SK-N-SH (cell line): ENCODE measurements at regions not wholly inside any gene's neighbourhood (a gene's known extent, or its start where the extent isn't known, plus 50 kb on each side); places are given as distances from the start of the nearest gene placed in this dataset.

Source experiments
- RFX5 ChIP-seq: IDR thresholded peaks from 2 replicates; pipeline ENCODE4 v1.6.1; 2012; ENCODE audit warnings: mild to moderate bottlenecking, improper control_type of control experiment, low read length
- ZBTB33 ChIP-seq: IDR thresholded peaks from 2 replicates; pipeline ENCODE4 v1.4.0; 2012; ENCODE audit warnings: low read depth, borderline replicate concordance
- TF ChIP-seq, protein P1 (sequence below): fragments of 200-600 bp; sonication (generic); IDR thresholded peaks from 2 replicates; pipeline ENCODE4 v1.6.1; 2017; ENCODE audit warnings: antibody characterized with exemption, mild to moderate bottlenecking, moderate library complexity

- TF ChIP-seq ZBTB33, result no peak
- TF ChIP-seq, protein P1, sequence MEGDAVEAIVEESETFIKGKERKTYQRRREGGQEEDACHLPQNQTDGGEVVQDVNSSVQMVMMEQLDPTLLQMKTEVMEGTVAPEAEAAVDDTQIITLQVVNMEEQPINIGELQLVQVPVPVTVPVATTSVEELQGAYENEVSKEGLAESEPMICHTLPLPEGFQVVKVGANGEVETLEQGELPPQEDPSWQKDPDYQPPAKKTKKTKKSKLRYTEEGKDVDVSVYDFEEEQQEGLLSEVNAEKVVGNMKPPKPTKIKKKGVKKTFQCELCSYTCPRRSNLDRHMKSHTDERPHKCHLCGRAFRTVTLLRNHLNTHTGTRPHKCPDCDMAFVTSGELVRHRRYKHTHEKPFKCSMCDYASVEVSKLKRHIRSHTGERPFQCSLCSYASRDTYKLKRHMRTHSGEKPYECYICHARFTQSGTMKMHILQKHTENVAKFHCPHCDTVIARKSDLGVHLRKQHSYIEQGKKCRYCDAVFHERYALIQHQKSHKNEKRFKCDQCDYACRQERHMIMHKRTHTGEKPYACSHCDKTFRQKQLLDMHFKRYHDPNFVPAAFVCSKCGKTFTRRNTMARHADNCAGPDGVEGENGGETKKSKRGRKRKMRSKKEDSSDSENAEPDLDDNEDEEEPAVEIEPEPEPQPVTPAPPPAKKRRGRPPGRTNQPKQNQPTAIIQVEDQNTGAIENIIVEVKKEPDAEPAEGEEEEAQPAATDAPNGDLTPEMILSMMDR, result no peak
- no peak for TF ChIP-seq RFX5
Measured at GRCh38 chr22:27267145-27267544, 534.4 kb downstream of the MN1 start.
